GM18870 (cell line): ENCODE measurements at regions not wholly inside any gene's neighbourhood (a gene's known extent, or its start where the extent isn't known, plus 50 kb on each side); places are given as distances from the start of the nearest gene placed in this dataset.
"Not testable (repeated sequence)": the region's sequence is repeated elsewhere in the genome, so short reads cannot be mapped to it uniquely, and the experiment has no call there.

Experiments
- ATAC-seq: cut with Tn5 transposase; IDR thresholded peaks from one replicate; pipeline ENCODE4 v1.9.1; 2021; ENCODE audit warnings: moderate library complexity; ENCODE audit not compliant: unreplicated experiment

GRCh38 chr1:10867138-10867721 is 70.8 kb upstream of the CASZ1 start:
- no peak for ATAC-seq

GRCh38 chr1:10867914-10868598 is 71.6 kb upstream of the CASZ1 start:
- ATAC-seq: no peak

GRCh38 chr1:10868599-10868965 is 72.1 kb upstream of the CASZ1 start:
- no peak for ATAC-seq

- ATAC-seq: no peak
These were observed 73.5 kb upstream of the CASZ1 start for GRCh38 chr1:10869933-10870332.

GRCh38 chr1:10870493-10871096 is 74.1 kb upstream of the CASZ1 start:
- no peak for ATAC-seq

- ATAC-seq: no peak
These were observed 76.7 kb upstream of the CASZ1 start for GRCh38 chr1:10873189-10873588.

GRCh38 chr1:10874351-10874750 is 77.9 kb upstream of the CASZ1 start:
- no peak for ATAC-seq

GRCh38 chr1:10877894-10878293 is 81.4 kb upstream of the CASZ1 start:
- ATAC-seq: no peak

GRCh38 chr1:10878469-10878868 is 82.0 kb upstream of the CASZ1 start:
- ATAC-seq: no peak

- no peak for ATAC-seq
These were observed 83.6 kb upstream of the CASZ1 start for GRCh38 chr1:10880063-10880462.

- ATAC-seq: no peak
These were observed 84.6 kb upstream of the CASZ1 start for GRCh38 chr1:10881046-10881445.

- no peak for ATAC-seq
These were observed 85.6 kb upstream of the CASZ1 start for GRCh38 chr1:10882069-10882468.

- ATAC-seq: not testable (repeated sequence)
These were observed 90.6 kb upstream of the CASZ1 start for GRCh38 chr1:10887032-10887431.

GRCh38 chr1:10888291-10888690 is 91.8 kb upstream of the CASZ1 start:
- no peak for ATAC-seq

GRCh38 chr1:10888791-10889649 is 92.6 kb upstream of the CASZ1 start:
- ATAC-seq: no peak

GRCh38 chr1:10889650-10890353 is 93.4 kb upstream of the CASZ1 start:
- no peak for ATAC-seq

- no peak for ATAC-seq
These were observed 94.1 kb upstream of the CASZ1 start for GRCh38 chr1:10890491-10891071.

- no peak for ATAC-seq
These were observed 94.6 kb upstream of the CASZ1 start for GRCh38 chr1:10891091-10891490.

GRCh38 chr1:10892138-10893065 is 96.0 kb upstream of the CASZ1 start:
- ATAC-seq: no peak

- no peak for ATAC-seq
These were observed 99.2 kb upstream of the CASZ1 start for GRCh38 chr1:10895621-10896020.
